HEK293 (cell line): ENCODE measurements at regions not wholly inside any gene's neighbourhood (a gene's known extent, or its start where the extent isn't known, plus 50 kb on each side); places are given as distances from the start of the nearest gene placed in this dataset.
"Not testable (repeated sequence)": the region's sequence is repeated elsewhere in the genome, so short reads cannot be mapped to it uniquely, and the experiment has no call there.

Source experiments
- CTCF ChIA-PET: fragments of 350-600 bp; formaldehyde crosslinking; extraction: SDS; loops from one replicate; lab custom pipeline; 2021; ENCODE audit warnings: antibody characterized with exemption; lab: Yijun Ruan, JAX
- POLR2A ChIA-PET: fragments of 300-600 bp; formaldehyde crosslinking; extraction: SDS; loops from one replicate; lab custom pipeline; 2020; ENCODE audit warnings: antibody characterized with exemption, inconsistent platforms; lab: Yijun Ruan, JAX
- H3K27ac ChIP-seq: fragments of 200-500 bp; sonication (Bioruptor generic); 2 replicates; pipeline ENCODE4 v1.5.1; 2014; ENCODE audit warnings: low read depth, low read length, control low read depth, inconsistent platforms; ENCODE audit errors: extremely low read depth
- H3K36me3 ChIP-seq, 2 experiments: fragments of 200-500 bp in 1 of 2; sonication (Bioruptor generic) in 1 of 2; 1 replicate in 1 of 2; 2 replicates in 1 of 2; pipeline ENCODE4 v1.5.1; 2014 to 2017; ENCODE audit warnings: inconsistent platforms in 2 of 2, low read length in 2 of 2; ENCODE audit not compliant: control insufficient read depth in 2 of 2, insufficient read depth in 1 of 2
- H3K4me1 ChIP-seq: fragments of 200-500 bp; sonication (Bioruptor generic); 2 replicates; pipeline ENCODE4 v1.5.1; 2014; ENCODE audit warnings: mild to moderate bottlenecking, low read length, inconsistent platforms; ENCODE audit not compliant: control insufficient read depth, insufficient read depth
- H3K4me3 ChIP-seq: 2 replicates; pipeline ENCODE4 v1.5.1; 2011; ENCODE audit warnings: low read depth, mild to moderate bottlenecking, control low read depth, low read length, moderate library complexity
- H3K9me3 ChIP-seq: fragments of 200-500 bp; sonication (Bioruptor generic); 2 replicates; pipeline ENCODE4 v1.5.1; 2014; ENCODE audit warnings: low read depth, low read length, inconsistent platforms; ENCODE audit not compliant: control insufficient read depth, insufficient read depth
- KLF9 ChIP-seq: fragments of 450-650 bp; formaldehyde crosslinking; IDR thresholded peaks from 2 replicates; pipeline ENCODE4 v1.5.1; 2016; ENCODE audit warnings: missing biosample characterization, missing genetic modification characterization, low read depth
- PRDM2 ChIP-seq: fragments of 450-650 bp; formaldehyde crosslinking; IDR thresholded peaks from 2 replicates; pipeline ENCODE4 v1.5.1; 2016; ENCODE audit warnings: missing biosample characterization, missing genetic modification characterization, borderline replicate concordance
- REST ChIP-seq: fragments of 450-650 bp; formaldehyde crosslinking; IDR thresholded peaks from 2 replicates; pipeline ENCODE4 v1.5.1; 2016; ENCODE audit warnings: missing biosample characterization, missing genetic modification characterization
- SALL2 ChIP-seq: fragments of 450-650 bp; formaldehyde crosslinking; IDR thresholded peaks from 2 replicates; pipeline ENCODE4 v1.5.0; 2017; ENCODE audit warnings: missing biosample characterization, mild to moderate bottlenecking, missing genetic modification characterization, borderline replicate concordance
- SETDB1 ChIP-seq: IDR thresholded peaks from one replicate; pipeline ENCODE4 v1.6.1; 2017; ENCODE audit warnings: mild to moderate bottlenecking, low read length, moderate library complexity, mixed read lengths; ENCODE audit not compliant: insufficient read length
- SP7 ChIP-seq: fragments of 450-650 bp; formaldehyde crosslinking; IDR thresholded peaks from 2 replicates; pipeline ENCODE4 v1.5.1; 2016; ENCODE audit warnings: missing biosample characterization, missing genetic modification characterization
- ZNF10 ChIP-seq: fragments of 450-650 bp; formaldehyde crosslinking; IDR thresholded peaks from 2 replicates; pipeline ENCODE4 v1.5.1; 2017; ENCODE audit warnings: missing biosample characterization, missing genetic modification characterization
- ZNF112 ChIP-seq: fragments of 450-650 bp; formaldehyde crosslinking; IDR thresholded peaks from 2 replicates; pipeline ENCODE4 v1.5.0; 2017; ENCODE audit warnings: missing biosample characterization, missing genetic modification characterization
- ZNF146 ChIP-seq: fragments of 450-650 bp; formaldehyde crosslinking; IDR thresholded peaks from 2 replicates; pipeline ENCODE4 v1.5.1; 2016; ENCODE audit warnings: missing biosample characterization, missing genetic modification characterization
- ZNF2 ChIP-seq: fragments of 450-650 bp; formaldehyde crosslinking; IDR thresholded peaks from 2 replicates; pipeline ENCODE4 v1.5.1; 2016; ENCODE audit warnings: missing biosample characterization, missing genetic modification characterization
- ZNF274 ChIP-seq, 2 experiments: fragments of 200-500 bp in 1 of 2; fragments of 450-650 bp in 1 of 2; sonication (Bioruptor generic) in 1 of 2; formaldehyde crosslinking in 1 of 2; IDR thresholded peaks; 2 replicates each; pipeline versions ENCODE4 v1.5.1 to v1.6.1; 2014 to 2016; ENCODE audit warnings: borderline replicate concordance in 1 of 2, inconsistent platforms in 1 of 2, low read length in 1 of 2, missing biosample characterization in 1 of 2, missing genetic modification characterization in 1 of 2
- ZNF366 ChIP-seq: fragments of 450-650 bp; formaldehyde crosslinking; conservative IDR thresholded peaks from 2 replicates; pipeline ENCODE4 v1.5.1; 2016; ENCODE audit warnings: missing biosample characterization, missing genetic modification characterization
- ZNF48 ChIP-seq: fragments of 450-650 bp; formaldehyde crosslinking; IDR thresholded peaks from 2 replicates; pipeline ENCODE4 v1.5.1; 2016; ENCODE audit warnings: missing biosample characterization, missing genetic modification characterization
- ZNF549 ChIP-seq: fragments of 450-650 bp; IDR thresholded peaks from 2 replicates; pipeline ENCODE4 v1.5.1; 2018; ENCODE audit warnings: missing biosample characterization, missing genetic modification characterization, mild to moderate bottlenecking, inconsistent platforms, moderate library complexity
- ZNF747 ChIP-seq: fragments of 450-650 bp; formaldehyde crosslinking; IDR thresholded peaks from 2 replicates; pipeline ENCODE4 v1.5.1; 2016; ENCODE audit warnings: missing biosample characterization, missing genetic modification characterization
- ZNF768 ChIP-seq: fragments of 450-650 bp; formaldehyde crosslinking; IDR thresholded peaks from 2 replicates; pipeline ENCODE4 v1.5.1; 2018; ENCODE audit warnings: missing biosample characterization, mild to moderate bottlenecking, missing genetic modification characterization
- ZSCAN16 ChIP-seq: fragments of 450-650 bp; formaldehyde crosslinking; IDR thresholded peaks from 2 replicates; pipeline ENCODE4 v1.5.1; 2016; ENCODE audit warnings: missing biosample characterization, missing genetic modification characterization
- TF ChIP-seq, protein P1 (sequence below): fragments of 450-650 bp; formaldehyde crosslinking; IDR thresholded peaks from 2 replicates; pipeline ENCODE4 v1.5.1; 2016; ENCODE audit warnings: missing biosample characterization, missing genetic modification characterization

DNA sequence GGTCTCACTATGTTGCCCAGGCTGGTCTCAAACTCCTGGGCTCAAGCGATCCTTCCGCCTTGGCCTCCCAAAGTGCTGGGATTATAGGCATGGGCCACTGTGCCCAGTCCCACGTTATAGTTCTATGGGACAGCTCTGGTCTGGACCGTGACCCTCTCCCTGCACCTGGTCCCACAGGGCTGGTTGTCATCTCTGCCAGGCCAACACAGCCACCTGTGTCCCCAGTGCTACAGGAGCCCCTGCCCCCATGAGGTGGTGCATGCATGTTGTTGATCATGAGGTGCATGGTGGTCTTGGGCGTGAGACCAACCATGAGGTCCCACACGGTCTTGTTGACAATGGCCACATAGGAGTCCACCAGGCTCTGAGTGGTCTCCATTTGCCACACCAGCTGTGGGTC is 51.0 kb upstream of the UBE2Q2 start:
- POLR2A ChIA-PET, H3K36me3 ChIP-seq, H3K9me3 ChIP-seq, H3K27ac ChIP-seq, H3K4me1 ChIP-seq, H3K4me3 ChIP-seq: not testable (repeated sequence)
- CTCF ChIA-PET = interaction anchor here (1.4 kb wide), 2 partner anchors 106 to 424 kb away, joined by 3 read pairs; partner anchors contain the start of gene MAN2C1

DNA sequence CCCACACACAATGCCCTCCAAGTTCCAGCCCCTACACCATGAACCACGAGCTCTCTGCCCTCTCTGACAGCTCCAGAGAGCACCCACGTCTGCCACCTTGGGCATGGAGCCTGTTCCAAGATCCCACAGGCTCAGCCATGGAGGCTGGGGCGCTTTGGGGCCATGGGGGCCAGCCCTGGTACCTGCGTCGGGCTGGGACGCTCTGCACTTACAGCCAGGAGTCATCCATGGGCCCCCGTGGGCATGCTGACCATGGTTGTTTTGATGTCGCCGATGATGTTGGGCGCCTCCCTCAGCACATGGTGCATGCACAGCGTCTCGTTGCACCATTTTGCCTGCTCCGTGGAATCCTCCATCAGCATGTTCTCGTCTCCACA is 51.9 kb upstream of the UBE2Q2 start:
- no peaks in the 10 kb centered on the region for H3K4me1 ChIP-seq
- H3K27ac ChIP-seq = no peak overlapping the region
- no peak overlapping the region for H3K4me3 ChIP-seq
- TF ChIP-seq ZNF549 (tag by site-specific recombination) (no peak), ZSCAN16 (tag by site-specific recombination) (no peak), ZNF768 (tag by site-specific recombination) (no peak), SP7 (tag by site-specific recombination) (no peak)
- H3K36me3 ChIP-seq = no peaks in the 10 kb centered on the region
- ChIA-PET POLR2A (no interaction called here), CTCF (interaction anchor here (1.4 kb wide), 2 partner anchors 105 to 423 kb away, joined by 3 read pairs; partner anchors contain the start of gene MAN2C1)
- H3K9me3 ChIP-seq = no peaks in the 10 kb centered on the region

DNA sequence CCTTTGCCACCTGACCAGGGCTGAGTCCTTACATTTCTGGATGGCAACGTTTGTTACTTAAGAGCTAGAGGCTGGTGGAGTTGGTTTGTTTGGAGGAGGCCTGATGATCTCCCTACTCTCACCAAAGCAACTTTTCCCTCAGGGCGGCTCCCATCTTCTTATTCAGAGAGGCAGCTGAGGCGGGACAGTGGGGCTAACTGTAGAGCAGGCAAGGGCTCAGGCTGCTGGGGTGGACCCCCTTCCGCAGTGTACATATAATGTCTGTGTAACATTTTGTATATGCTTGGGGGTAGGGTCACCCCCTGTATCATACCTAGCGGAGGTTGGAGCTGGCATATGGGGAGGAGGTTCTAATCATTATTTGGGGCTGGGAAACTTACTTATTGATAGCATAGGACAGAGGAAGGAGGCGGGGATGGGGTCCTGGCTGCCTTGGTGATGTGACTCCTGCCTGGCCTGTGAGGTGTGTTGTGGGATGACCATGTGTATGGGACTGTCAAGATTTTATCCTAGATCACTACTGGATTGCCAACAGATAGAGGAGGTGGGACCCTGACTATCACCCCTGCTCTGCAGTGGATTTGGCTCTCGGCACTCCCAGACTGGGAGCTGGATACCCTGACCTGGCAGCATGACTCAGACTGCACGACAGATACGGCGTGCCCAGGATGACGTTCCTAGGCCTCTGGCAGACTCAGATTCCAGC is 52.5 kb upstream of the UBE2Q2 start:
- Histone ChIP-seq H3K4me3 (no peak overlapping the region), H3K4me1 (no peaks in the 10 kb centered on the region), H3K9me3 (no peaks in the 10 kb centered on the region), H3K36me3 (no peaks in the 10 kb centered on the region), H3K27ac (no peak overlapping the region)
- ChIA-PET CTCF (interaction anchor here (0.5 to 2.1 kb wide), 3 partner anchors 11 to 1021 kb away, joined by 4 to 6 read pairs (median 4); no protein-coding TSS in a partner anchor), POLR2A (no interaction called here)
- no peak for TF ChIP-seq ZNF10 (tag by site-specific recombination)
- no peak for TF ChIP-seq ZNF274 (IDR thresholded peaks at IDR 0.05; ENCODE audit: low read length)
- no peak for TF ChIP-seq ZNF274 (tag by site-specific recombination; IDR thresholded peaks at IDR 0.05; ENCODE audit: borderline replicate concordance)
- no peak for TF ChIP-seq ZNF146 (tag by site-specific recombination)
- no peak for TF ChIP-seq SETDB1
- TF ChIP-seq ZNF747 (tag by site-specific recombination) = no peak
- TF ChIP-seq KLF9 (tag by site-specific recombination) = no peak
- TF ChIP-seq PRDM2 (tag by site-specific recombination) = no peak
- no peak for TF ChIP-seq SALL2 (tag by site-specific recombination)
- no peak for TF ChIP-seq REST (tag by site-specific recombination)
- no peak for TF ChIP-seq ZNF112 (tag by site-specific recombination)
- TF ChIP-seq, protein P1, sequence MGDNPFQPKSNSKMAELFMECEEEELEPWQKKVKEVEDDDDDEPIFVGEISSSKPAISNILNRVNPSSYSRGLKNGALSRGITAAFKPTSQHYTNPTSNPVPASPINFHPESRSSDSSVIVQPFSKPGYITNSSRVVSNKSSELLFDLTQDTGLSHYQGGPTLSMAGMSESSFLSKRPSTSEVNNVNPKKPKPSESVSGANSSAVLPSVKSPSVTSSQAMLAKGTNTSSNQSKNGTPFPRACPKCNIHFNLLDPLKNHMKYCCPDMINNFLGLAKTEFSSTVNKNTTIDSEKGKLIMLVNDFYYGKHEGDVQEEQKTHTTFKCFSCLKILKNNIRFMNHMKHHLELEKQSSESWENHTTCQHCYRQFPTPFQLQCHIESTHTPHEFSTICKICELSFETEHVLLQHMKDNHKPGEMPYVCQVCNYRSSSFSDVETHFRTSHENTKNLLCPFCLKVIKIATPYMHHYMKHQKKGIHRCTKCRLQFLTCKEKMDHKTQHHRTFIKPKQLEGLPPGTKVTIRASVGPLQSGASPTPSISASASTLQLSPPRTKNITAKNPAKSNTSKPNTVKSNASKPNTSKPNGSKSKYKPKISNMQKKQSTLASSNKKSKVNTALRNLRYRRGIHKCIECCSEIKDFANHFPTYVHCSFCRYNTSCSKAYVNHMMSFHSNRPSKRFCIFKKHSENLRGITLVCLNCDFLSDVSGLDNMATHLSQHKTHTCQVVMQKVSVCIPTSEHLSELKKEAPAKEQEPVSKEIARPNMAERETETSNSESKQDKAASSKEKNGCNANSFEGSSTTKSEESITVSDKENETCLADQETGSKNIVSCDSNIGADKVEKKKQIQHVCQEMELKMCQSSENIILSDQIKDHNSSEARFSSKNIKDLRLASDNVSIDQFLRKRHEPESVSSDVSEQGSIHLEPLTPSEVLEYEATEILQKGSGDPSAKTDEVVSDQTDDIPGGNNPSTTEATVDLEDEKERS (tag by site-specific recombination) = no peak
- TF ChIP-seq ZNF366 (tag by site-specific recombination) = no peak
- TF ChIP-seq ZNF48 = no peak
- no peak for TF ChIP-seq ZNF2
